ENCODE measurements at regions not wholly inside any gene's neighbourhood (a gene's known extent, or its start where the extent isn't known, plus 50 kb on each side); places are given as distances from the start of the nearest gene placed in this dataset.

DNA sequence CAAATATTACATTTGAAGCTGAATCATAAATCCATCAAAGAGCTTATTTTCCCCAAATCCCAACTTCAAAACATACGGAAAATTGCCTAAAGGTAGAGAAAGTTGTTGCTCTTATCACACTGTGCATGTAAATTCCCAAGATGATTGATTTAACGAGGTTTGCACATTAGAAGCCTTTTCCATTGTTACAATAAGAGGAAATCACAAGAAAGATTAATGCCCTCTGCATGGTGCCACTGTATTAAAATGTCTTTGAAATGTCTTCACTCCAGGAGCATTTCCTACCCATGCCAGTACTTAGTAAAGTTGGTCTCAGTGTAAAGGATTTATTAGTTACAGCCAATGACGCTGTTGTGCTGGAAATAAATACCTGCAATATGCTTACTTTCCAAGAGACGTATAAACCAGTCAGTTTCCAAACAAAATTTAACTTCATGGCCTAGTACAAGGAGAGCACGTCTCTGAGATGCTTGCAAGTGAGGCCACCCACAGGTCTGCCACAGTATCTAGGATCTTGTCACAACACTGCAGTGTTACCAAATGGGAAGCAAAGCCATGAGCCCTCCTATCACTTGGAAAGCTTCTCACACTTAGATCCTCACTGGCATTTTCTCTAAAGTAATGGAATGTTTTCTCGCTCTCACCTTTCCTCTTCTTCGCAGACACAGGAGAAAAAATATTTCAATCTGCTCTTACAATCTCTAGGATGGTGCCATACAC lies 112.4 kb downstream of the CETN3 start:
- TF ChIP-seq TOX (CRISPR knock-in tag; IDR thresholded peaks at IDR 0.05; ENCODE audit: borderline replicate concordance) (no peak), GLIS3 (CRISPR knock-in tag; IDR thresholded peaks at IDR 0.05) (no peak), ZC3H10 (CRISPR knock-in tag; IDR thresholded peaks at IDR 0.05) (no peak), ZNF8 (CRISPR knock-in tag; IDR thresholded peaks at IDR 0.05) (no peak), ZFP3 (CRISPR knock-in tag; IDR thresholded peaks at IDR 0.05) (no peak), ZNF70 (CRISPR knock-in tag; IDR thresholded peaks at IDR 0.05) (no peak), CSDC2 (CRISPR knock-in tag; IDR thresholded peaks at IDR 0.05) (no peak), ZFP30 (CRISPR knock-in tag; IDR thresholded peaks at IDR 0.05) (no peak), ISL1 (CRISPR knock-in tag; IDR thresholded peaks at IDR 0.05) (no peak), BACH2 (CRISPR knock-in tag; IDR thresholded peaks at IDR 0.05; ENCODE audit: borderline replicate concordance) (no peak), OSR1 (CRISPR knock-in tag; IDR thresholded peaks at IDR 0.05) (no peak), RARB (CRISPR knock-in tag; IDR thresholded peaks at IDR 0.05) (no peak), ARNTL (CRISPR knock-in tag; IDR thresholded peaks at IDR 0.05; ENCODE audit: borderline replicate concordance, low read depth) (no peak)
- TF ChIP-seq, protein P1, sequence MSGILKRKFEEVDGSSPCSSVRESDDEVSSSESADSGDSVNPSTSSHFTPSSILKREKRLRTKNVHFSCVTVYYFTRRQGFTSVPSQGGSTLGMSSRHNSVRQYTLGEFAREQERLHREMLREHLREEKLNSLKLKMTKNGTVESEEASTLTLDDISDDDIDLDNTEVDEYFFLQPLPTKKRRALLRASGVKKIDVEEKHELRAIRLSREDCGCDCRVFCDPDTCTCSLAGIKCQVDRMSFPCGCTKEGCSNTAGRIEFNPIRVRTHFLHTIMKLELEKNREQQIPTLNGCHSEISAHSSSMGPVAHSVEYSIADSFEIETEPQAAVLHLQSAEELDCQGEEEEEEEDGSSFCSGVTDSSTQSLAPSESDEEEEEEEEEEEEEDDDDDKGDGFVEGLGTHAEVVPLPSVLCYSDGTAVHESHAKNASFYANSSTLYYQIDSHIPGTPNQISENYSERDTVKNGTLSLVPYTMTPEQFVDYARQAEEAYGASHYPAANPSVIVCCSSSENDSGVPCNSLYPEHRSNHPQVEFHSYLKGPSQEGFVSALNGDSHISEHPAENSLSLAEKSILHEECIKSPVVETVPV (CRISPR knock-in tag; IDR thresholded peaks at IDR 0.05), result no peak
- TF ChIP-seq, protein P2, sequence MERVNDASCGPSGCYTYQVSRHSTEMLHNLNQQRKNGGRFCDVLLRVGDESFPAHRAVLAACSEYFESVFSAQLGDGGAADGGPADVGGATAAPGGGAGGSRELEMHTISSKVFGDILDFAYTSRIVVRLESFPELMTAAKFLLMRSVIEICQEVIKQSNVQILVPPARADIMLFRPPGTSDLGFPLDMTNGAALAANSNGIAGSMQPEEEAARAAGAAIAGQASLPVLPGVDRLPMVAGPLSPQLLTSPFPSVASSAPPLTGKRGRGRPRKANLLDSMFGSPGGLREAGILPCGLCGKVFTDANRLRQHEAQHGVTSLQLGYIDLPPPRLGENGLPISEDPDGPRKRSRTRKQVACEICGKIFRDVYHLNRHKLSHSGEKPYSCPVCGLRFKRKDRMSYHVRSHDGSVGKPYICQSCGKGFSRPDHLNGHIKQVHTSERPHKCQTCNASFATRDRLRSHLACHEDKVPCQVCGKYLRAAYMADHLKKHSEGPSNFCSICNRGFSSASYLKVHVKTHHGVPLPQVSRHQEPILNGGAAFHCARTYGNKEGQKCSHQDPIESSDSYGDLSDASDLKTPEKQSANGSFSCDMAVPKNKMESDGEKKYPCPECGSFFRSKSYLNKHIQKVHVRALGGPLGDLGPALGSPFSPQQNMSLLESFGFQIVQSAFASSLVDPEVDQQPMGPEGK (CRISPR knock-in tag; IDR thresholded peaks at IDR 0.05; ENCODE audit: borderline replicate concordance), result no peak
- TF ChIP-seq, protein P3, sequence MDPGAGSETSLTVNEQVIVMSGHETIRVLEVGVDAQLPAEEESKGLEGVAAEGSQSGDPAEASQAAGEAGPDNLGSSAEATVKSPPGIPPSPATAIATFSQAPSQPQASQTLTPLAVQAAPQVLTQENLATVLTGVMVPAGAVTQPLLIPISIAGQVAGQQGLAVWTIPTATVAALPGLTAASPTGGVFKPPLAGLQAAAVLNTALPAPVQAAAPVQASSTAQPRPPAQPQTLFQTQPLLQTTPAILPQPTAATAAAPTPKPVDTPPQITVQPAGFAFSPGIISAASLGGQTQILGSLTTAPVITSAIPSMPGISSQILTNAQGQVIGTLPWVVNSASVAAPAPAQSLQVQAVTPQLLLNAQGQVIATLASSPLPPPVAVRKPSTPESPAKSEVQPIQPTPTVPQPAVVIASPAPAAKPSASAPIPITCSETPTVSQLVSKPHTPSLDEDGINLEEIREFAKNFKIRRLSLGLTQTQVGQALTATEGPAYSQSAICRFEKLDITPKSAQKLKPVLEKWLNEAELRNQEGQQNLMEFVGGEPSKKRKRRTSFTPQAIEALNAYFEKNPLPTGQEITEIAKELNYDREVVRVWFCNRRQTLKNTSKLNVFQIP (CRISPR knock-in tag; IDR thresholded peaks at IDR 0.05; ENCODE audit: borderline replicate concordance, low read depth), result no peak
- no peak for ATAC-seq

DNA sequence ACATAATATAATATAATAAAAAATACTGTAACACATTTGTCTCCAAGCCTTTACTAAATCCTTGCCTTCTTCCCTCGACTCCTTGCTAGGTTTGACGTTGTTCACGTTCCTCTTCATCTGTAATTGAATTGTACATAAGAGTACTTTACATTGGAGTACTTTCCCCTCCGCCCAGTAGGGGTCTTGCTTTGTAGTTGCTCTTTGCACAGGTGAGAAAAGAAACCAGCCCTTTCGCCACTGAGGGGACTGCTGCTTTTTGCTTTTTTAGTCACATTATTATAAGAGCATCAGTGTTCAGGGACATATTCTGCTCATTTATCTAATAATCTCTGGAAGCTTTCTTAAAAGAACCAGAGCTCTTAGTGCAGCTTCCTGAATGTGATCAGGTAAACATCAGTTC lies 115.0 kb downstream of the CETN3 start:
- ATAC-seq, result no peak
- TF ChIP-seq ZFP3 (CRISPR knock-in tag; IDR thresholded peaks at IDR 0.05) (no peak), SNAI2 (CRISPR knock-in tag; IDR thresholded peaks at IDR 0.05) (no peak), GLIS3 (CRISPR knock-in tag; IDR thresholded peaks at IDR 0.05) (no peak), ZNF8 (CRISPR knock-in tag; IDR thresholded peaks at IDR 0.05) (no peak), ARNTL (CRISPR knock-in tag; IDR thresholded peaks at IDR 0.05; ENCODE audit: borderline replicate concordance, low read depth) (no peak), ZC3H10 (CRISPR knock-in tag; IDR thresholded peaks at IDR 0.05) (no peak), OSR1 (CRISPR knock-in tag; IDR thresholded peaks at IDR 0.05) (no peak), BACH2 (CRISPR knock-in tag; IDR thresholded peaks at IDR 0.05; ENCODE audit: borderline replicate concordance) (no peak), TOX (CRISPR knock-in tag; IDR thresholded peaks at IDR 0.05; ENCODE audit: borderline replicate concordance) (no peak), CSDC2 (CRISPR knock-in tag; IDR thresholded peaks at IDR 0.05) (no peak), ZNF565 (CRISPR knock-in tag; conservative IDR thresholded peaks at IDR 0.05; ENCODE audit: low read depth) (no peak), ZNF70 (CRISPR knock-in tag; IDR thresholded peaks at IDR 0.05) (no peak), ISL1 (CRISPR knock-in tag; IDR thresholded peaks at IDR 0.05) (no peak)
- TF ChIP-seq, protein P4, sequence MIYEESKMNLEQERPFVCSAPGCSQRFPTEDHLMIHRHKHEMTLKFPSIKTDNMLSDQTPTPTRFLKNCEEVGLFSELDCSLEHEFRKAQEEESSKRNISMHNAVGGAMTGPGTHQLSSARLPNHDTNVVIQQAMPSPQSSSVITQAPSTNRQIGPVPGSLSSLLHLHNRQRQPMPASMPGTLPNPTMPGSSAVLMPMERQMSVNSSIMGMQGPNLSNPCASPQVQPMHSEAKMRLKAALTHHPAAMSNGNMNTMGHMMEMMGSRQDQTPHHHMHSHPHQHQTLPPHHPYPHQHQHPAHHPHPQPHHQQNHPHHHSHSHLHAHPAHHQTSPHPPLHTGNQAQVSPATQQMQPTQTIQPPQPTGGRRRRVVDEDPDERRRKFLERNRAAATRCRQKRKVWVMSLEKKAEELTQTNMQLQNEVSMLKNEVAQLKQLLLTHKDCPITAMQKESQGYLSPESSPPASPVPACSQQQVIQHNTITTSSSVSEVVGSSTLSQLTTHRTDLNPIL (CRISPR knock-in tag; IDR thresholded peaks at IDR 0.05; ENCODE audit: low read depth), result no peak
- TF ChIP-seq, protein P3 (CRISPR knock-in tag; IDR thresholded peaks at IDR 0.05; ENCODE audit: borderline replicate concordance, low read depth), result no peak
- TF ChIP-seq, protein P2 (CRISPR knock-in tag; IDR thresholded peaks at IDR 0.05; ENCODE audit: borderline replicate concordance), result no peak
